ENCODE measurements at regions not wholly inside any gene's neighbourhood (a gene's known extent, or its start where the extent isn't known, plus 50 kb on each side); places are given as distances from the start of the nearest gene placed in this dataset.

DNA sequence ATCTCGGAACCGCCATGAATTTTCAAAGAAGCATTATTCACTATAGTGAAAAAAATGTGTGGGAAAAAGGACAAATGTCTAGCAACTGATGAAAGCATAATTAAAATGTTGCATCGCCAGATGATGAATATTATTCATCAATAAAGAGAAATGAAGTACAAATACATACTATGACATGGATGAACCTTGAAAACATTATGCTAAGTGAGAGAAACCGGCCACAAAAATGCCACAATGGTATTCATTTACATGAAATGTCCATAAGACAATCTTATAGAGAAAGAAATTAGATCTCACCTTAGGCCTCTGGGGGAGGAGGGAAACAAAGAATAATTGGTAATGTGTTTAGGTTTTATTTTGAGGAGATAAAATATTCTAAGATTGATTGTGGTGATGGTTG, 645.0 kb downstream of the EFNB2 start:
- TF ChIP-seq, protein P1, sequence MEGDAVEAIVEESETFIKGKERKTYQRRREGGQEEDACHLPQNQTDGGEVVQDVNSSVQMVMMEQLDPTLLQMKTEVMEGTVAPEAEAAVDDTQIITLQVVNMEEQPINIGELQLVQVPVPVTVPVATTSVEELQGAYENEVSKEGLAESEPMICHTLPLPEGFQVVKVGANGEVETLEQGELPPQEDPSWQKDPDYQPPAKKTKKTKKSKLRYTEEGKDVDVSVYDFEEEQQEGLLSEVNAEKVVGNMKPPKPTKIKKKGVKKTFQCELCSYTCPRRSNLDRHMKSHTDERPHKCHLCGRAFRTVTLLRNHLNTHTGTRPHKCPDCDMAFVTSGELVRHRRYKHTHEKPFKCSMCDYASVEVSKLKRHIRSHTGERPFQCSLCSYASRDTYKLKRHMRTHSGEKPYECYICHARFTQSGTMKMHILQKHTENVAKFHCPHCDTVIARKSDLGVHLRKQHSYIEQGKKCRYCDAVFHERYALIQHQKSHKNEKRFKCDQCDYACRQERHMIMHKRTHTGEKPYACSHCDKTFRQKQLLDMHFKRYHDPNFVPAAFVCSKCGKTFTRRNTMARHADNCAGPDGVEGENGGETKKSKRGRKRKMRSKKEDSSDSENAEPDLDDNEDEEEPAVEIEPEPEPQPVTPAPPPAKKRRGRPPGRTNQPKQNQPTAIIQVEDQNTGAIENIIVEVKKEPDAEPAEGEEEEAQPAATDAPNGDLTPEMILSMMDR (IDR thresholded peaks at IDR 0.05) = no peak
- ATAC-seq (ENCODE audit: low FRiP score) = no peak
- no peak for DNase-seq (ENCODE audit: low spot score)

DNA sequence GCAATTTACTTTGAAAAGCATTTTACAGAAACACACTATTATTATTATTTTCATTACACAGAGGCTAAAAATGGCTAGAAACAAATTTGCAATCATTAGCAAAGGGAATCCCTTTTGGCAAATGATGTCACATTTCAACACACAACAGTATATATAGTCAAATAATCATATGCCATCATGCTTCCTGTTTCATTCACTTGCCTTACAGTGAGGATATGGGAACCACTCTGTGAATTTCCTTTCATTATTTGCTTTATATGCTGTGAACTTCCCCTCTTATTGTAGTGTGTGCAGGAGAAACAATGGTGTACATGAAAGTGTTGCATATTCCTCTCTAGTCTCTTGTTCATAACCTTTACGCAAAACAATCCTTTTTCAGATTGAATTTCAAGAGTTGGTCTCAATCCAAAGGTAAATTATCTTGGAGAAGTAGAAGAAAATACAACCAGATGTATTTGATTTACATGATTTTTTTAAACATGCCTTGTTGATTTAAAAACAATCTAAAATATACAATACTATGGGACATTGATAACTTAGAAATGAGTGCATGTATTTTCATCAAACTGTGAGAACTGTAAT, 657.3 kb downstream of the EFNB2 start:
- TF ChIP-seq, protein P1 (IDR thresholded peaks at IDR 0.05) = no peak
- no peak for DNase-seq (ENCODE audit: low spot score)
- no peak for ATAC-seq (ENCODE audit: low FRiP score)

DNA sequence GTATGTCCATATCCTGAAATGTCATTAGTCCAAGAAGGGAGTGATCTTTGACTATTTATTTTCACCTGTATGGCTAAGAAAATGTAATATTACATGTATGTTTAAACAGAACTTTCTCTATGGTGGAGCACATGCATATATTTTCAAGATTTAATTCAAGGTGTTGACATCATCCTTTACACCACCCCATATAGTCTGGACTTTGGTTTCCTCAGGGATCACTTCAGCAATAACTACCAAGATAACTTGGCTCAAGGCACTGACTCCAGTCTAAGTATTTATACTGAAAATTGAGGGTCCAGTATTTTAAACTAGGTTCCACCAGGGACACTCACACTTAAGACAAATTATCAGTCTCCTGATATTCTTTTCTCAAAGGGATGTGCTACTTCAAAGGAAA, 660.6 kb downstream of the EFNB2 start:
- TF ChIP-seq, protein P1 (IDR thresholded peaks at IDR 0.05) = no peak
- no peak for ATAC-seq (ENCODE audit: low FRiP score)

GRCh38 chr13:105871768-105872167, 663.7 kb downstream of the EFNB2 start:
- DNase-seq (ENCODE audit: low spot score) (no peak), ATAC-seq (ENCODE audit: low FRiP score) (no peak)
- TF ChIP-seq, protein P1 (IDR thresholded peaks at IDR 0.05) = no peak

More for the DNA sequence above, 660.6 kb downstream of the EFNB2 start:
- no peak for DNase-seq (ENCODE audit: low spot score)

DNA sequence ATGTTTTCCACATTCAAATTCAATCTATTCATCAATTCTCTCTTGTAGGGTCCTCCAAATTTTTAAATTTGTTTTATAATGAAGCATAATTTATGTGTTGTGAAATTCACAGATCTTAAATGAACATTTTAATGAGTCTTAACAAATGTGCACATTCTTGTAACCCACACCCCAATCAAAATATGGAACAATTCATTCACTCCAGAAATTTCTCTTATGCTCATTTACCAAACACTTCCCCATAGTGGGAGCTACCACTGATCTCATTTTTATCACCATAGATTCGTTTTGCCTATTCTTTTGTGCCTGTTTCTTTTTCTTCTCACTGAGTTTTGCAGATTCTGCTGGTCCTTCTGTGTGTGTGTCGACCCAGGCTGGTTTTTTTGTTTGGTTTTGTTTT, 664.1 kb downstream of the EFNB2 start:
- DNase-seq (ENCODE audit: low spot score) (no peak), ATAC-seq (ENCODE audit: low FRiP score) (no peak)
- TF ChIP-seq, protein P1 (IDR thresholded peaks at IDR 0.05) = no peak

GRCh38 chr13:105863300-105863920, 672.1 kb downstream of the EFNB2 start:
- ATAC-seq (ENCODE audit: low FRiP score) (no peak), DNase-seq (ENCODE audit: low spot score) (no peak)
- TF ChIP-seq, protein P1 (IDR thresholded peaks at IDR 0.05) = no peak

GRCh38 chr13:105848494-105848893, 687.0 kb downstream of the EFNB2 start:
- TF ChIP-seq, protein P1 (IDR thresholded peaks at IDR 0.05) = no peak
- no peak for DNase-seq (ENCODE audit: low spot score)
- no peak for ATAC-seq (ENCODE audit: low FRiP score)

All from omental fat pad (tissue), 3 donors.